Heart right ventricle (tissue), 16 donors: ENCODE measurements at regions not wholly inside any gene's neighbourhood (a gene's known extent, or its start where the extent isn't known, plus 50 kb on each side); places are given as distances from the start of the nearest gene placed in this dataset.

ENCODE experiments used
- ATAC-seq, 8 donors: fragments of 200-7000 bp; cut with Tn5 transposase; one replicate each; pipeline ENCODE4 v1.9.1; 2020; ENCODE audit warnings: mild to moderate bottlenecking in 8 of 8, moderate library complexity in 8 of 8, moderate number of reproducible peaks in 1 of 8
- DNase-seq, 2 donors: peaks; one replicate each; pipeline ENCODE4 v3.0.0-alpha.2; 2020
- H3K27ac ChIP-seq, 10 donors: fragments of 200-600 bp; sonication (generic) in 2 of 10; one replicate each; pipeline versions ENCODE4 v1.5.0 to v1.8.0; 2020 to 2022; ENCODE audit warnings: mild to moderate bottlenecking in 3 of 10
- H3K27me3 ChIP-seq, 7 donors: fragments of 200-600 bp; one replicate each; pipeline ENCODE4 v1.8.0; 2021 to 2022; ENCODE audit warnings: mild to moderate bottlenecking in 2 of 7
- H3K36me3 ChIP-seq, 9 donors: fragments of 200-600 bp; sonication (generic) in 1 of 9; one replicate each; pipeline versions ENCODE4 v1.5.0 to v1.8.0; 2020 to 2022; ENCODE audit warnings: mild to moderate bottlenecking in 2 of 9
- H3K4me1 ChIP-seq, 9 donors: fragments of 200-600 bp; sonication (generic) in 1 of 9; one replicate each; pipeline versions ENCODE4 v1.5.0 to v1.8.0; 2020 to 2022; ENCODE audit warnings: mild to moderate bottlenecking in 4 of 9
- H3K4me3 ChIP-seq, 10 donors: fragments of 200-600 bp; sonication (generic) in 2 of 10; one replicate each; pipeline versions ENCODE4 v1.5.0 to v1.8.0; 2020 to 2022; ENCODE audit warnings: mild to moderate bottlenecking in 7 of 10, moderate library complexity in 2 of 10
- H3K9me3 ChIP-seq, 11 donors: fragments of 200-600 bp in 10 of 11; sonication (generic) in 2 of 11; one replicate each; pipeline versions ENCODE4 v1.5.0 to v1.8.0; 2013 to 2022; ENCODE audit warnings: mild to moderate bottlenecking in 2 of 11, control low read depth in 1 of 11, moderate library complexity in 1 of 11
- WGBS, 2 donors: extraction: QIAGEN DNeasy Blood & Tissue Kit; methylation state at CpG; one replicate each; pipeline ENCODE4 v1.1.7; 2013; ENCODE audit warnings: inconsistent platforms in 1 of 2; 5-methylcytosine and 5-hydroxymethylcytosine counted together
- intact Hi-C, 10 donors: fragments of 100-400 bp; cut with DNase I; formaldehyde crosslinking; loops; one replicate each; pipeline versions ENCODE4 v1.11.1 to v1.14.2; 2022
- TF ChIP-seq, protein P1 (sequence below), 9 donors: fragments of 200-600 bp; sonication (generic) in 2 of 9; IDR thresholded peaks; one replicate each; pipeline versions ENCODE4 v1.5.0 to v1.8.0; 2021 to 2022; ENCODE audit warnings: antibody characterized with exemption in 9 of 9, mild to moderate bottlenecking in 5 of 9, moderate library complexity in 1 of 9
- donor health status: Arrhythmogenic right ventricular cardiomyopathy.
- donor health status: ischemic (EF 13 %, LVEDD 7.1; RV severe dilation, severe dysfunction).
- donor health status: healthy with polysubstance abuse.
- donor health status: DM: no; HTN: yes; CAD: no.
- donor health status: DM: no; HTN: no; CAD: no.
- donor health status: ischemic (EF 25% LVEDD 6.9; RV normal size, moderate dysfunction).
- donor health status: ischemic (EF 25% LVEDD 5.7; RV mildly dilated, moderate dysfunction).
- donor health status: healthy.
- donor health status: DM: yes; HTN: yes; CAD: no.
- donor health status: Ischemic cardiomyopathy.
- donor health status: ischemic (EF 35%, LVEDD 5.7; RV mildly dilated, moderate dysfunction).
- donor health status: nonischemic (EF 11% LVEDD 7.7; RV severe dilation, severe dysfunction).
- donor health status: DM: yes; HTN: yes; CAD: no.
- donor health status: PGD.
- donor health status: ischemic (EF 29% LVEDD 5.4; RV normal size, mild dysfunction).
- donor health status: nonischemic (EF 23%, LVEDD 6.1; RV moderate dilation, normal function).

GRCh38 chrX:43522582-43522981, 133.5 kb upstream of the MAOA start:
- Histone ChIP-seq H3K36me3 (no peaks in the 10 kb centered on the region), H3K4me1 (no peaks in the 10 kb centered on the region), H3K4me3 (no peak overlapping the region), H3K27me3 (peaks cover 0 to 59% (median 0%) of the 10 kb centered on the region in 7 donors), H3K9me3 (no peaks in the 10 kb centered on the region), H3K27ac (no peak overlapping the region)
- no peak for DNase-seq
- 94 to 96% methylated on average over 3 of the region's 3 CpGs for WGBS, 2 donors
- no peak for ATAC-seq
- intact Hi-C loops: no loop called here
- TF ChIP-seq, protein P1, sequence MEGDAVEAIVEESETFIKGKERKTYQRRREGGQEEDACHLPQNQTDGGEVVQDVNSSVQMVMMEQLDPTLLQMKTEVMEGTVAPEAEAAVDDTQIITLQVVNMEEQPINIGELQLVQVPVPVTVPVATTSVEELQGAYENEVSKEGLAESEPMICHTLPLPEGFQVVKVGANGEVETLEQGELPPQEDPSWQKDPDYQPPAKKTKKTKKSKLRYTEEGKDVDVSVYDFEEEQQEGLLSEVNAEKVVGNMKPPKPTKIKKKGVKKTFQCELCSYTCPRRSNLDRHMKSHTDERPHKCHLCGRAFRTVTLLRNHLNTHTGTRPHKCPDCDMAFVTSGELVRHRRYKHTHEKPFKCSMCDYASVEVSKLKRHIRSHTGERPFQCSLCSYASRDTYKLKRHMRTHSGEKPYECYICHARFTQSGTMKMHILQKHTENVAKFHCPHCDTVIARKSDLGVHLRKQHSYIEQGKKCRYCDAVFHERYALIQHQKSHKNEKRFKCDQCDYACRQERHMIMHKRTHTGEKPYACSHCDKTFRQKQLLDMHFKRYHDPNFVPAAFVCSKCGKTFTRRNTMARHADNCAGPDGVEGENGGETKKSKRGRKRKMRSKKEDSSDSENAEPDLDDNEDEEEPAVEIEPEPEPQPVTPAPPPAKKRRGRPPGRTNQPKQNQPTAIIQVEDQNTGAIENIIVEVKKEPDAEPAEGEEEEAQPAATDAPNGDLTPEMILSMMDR (IDR thresholded peaks at IDR 0.05): no peak

DNA sequence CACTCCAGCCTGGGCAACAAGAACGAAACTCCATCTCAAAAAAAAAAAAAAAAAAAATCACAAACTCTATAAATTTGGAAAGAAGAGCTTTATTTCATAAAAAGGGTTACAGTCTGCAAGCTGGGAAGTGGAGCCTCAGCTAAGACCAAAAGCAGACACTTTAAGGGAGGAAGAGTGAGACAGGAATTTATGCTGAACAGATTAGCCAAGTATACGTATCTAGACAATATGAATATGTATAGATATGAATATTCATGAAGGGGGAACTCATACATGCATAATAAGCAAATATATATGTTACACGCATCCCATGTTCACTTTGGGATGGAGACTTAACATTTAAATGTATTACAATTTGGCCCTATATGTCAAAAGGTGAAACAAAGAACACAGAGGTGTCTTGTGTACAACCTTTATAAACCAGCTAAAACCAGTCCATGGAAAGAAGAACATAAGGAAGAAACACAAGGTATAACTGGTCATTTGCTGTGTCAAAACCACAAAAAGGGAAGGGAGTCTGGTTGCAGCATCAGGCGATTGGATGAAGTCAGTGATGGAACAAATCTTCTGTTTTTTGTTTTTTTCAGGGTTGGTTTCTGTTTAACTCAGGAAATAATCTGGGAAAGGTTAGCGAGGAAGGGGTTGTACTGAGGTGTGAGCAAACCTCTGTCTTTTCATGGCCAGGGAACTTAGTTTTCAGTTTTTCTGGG, 130.0 kb upstream of the MAOA start:
- Histone ChIP-seq H3K4me1 (no peaks in the 10 kb centered on the region), H3K27me3 (peaks cover 0 to 48% (median 0%) of the 10 kb centered on the region in 7 donors), H3K27ac (no peak overlapping the region), H3K36me3 (no peaks in the 10 kb centered on the region), H3K9me3 (no peaks in the 10 kb centered on the region), H3K4me3 (no peak overlapping the region)
- TF ChIP-seq, protein P1 (IDR thresholded peaks at IDR 0.05): no peak
- intact Hi-C loops: no loop called here
- no peak for DNase-seq
- 80 to 93% methylated on average over 5 of the region's 5 CpGs for WGBS, 2 donors
- ATAC-seq: no peak

GRCh38 chrX:43526878-43527277, 129.2 kb upstream of the MAOA start:
- no peak overlapping the region for H3K4me3 ChIP-seq
- peaks cover 0 to 48% (median 0%) of the 10 kb centered on the region in 7 donors for H3K27me3 ChIP-seq
- no peak overlapping the region for H3K27ac ChIP-seq
- no peaks in the 10 kb centered on the region for H3K36me3 ChIP-seq
- ATAC-seq (no peak), DNase-seq (no peak)
- no peaks in the 10 kb centered on the region for H3K4me1 ChIP-seq
- WGBS, 2 donors: 74 to 92% methylated on average over 2 of the region's 2 CpGs
- TF ChIP-seq, protein P1 (IDR thresholded peaks at IDR 0.05): no peak
- no peaks in the 10 kb centered on the region for H3K9me3 ChIP-seq
- intact Hi-C loops: no loop called here

DNA sequence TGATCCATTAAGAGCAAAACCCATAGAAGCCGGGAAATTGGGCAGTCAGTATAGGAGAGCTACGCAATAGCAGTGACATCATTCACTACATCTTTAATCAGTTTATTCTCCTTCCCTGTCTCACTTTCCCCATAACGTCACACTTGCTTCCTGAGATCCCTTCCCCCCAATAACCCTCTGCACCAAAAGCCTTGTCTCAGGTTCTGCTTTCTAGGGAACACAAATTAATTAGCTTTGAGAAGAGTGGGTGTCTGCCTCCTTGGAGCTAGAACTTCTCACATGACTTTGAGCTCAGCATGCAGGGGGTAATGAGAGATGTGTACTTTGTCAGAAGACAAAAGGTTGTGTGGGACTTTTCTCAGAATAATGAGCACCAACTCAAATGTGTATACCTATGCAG, 128.3 kb upstream of the MAOA start:
- 71 to 88% methylated on average over 3 of the region's 3 CpGs for WGBS, 2 donors
- TF ChIP-seq, protein P1 (IDR thresholded peaks at IDR 0.05): no peak
- Histone ChIP-seq H3K4me3 (no peak overlapping the region), H3K27ac (no peak overlapping the region), H3K36me3 (no peaks in the 10 kb centered on the region), H3K9me3 (no peaks in the 10 kb centered on the region), H3K27me3 (peaks cover 0 to 45% (median 0%) of the 10 kb centered on the region in 7 donors), H3K4me1 (no peaks in the 10 kb centered on the region)
- intact Hi-C loops: no loop called here
- DNase-seq: no peak
- ATAC-seq: no peak
